B cell (primary cell): ENCODE measurements at regions not wholly inside any gene's neighbourhood (a gene's known extent, or its start where the extent isn't known, plus 50 kb on each side); places are given as distances from the start of the nearest gene placed in this dataset.

Experiments
- ATAC-seq: fragments of 200-7000 bp; cut with Tn5 transposase; one replicate; pipeline ENCODE4 v1.10.0; 2021; ENCODE audit warnings: low read depth, mild to moderate bottlenecking, moderate number of reproducible peaks, moderate library complexity
- CTCF ChIA-PET: fragments of 350-600 bp; sonication (Branson Sonifier 250); formaldehyde crosslinking; loops from one replicate; lab custom pipeline; 2021; ENCODE audit warnings: antibody characterized with exemption, inconsistent platforms; lab: Charles Lee
- POLR2A ChIA-PET: fragments of 350-600 bp; sonication (Branson Sonifier 250); formaldehyde crosslinking; loops from one replicate; lab custom pipeline; 2021; ENCODE audit warnings: antibody characterized with exemption; lab: Charles Lee
- DNase-seq: peaks from one replicate; pipeline ENCODE4 v3.0.0; 2013
- H2AFZ ChIP-seq: 2 replicates; pipeline ENCODE4 v1.6.1; 2012; ENCODE audit warnings: mild to moderate bottlenecking, low read depth, low read length; ENCODE audit not compliant: insufficient read depth, poor library complexity, severe bottlenecking
- H3K27ac ChIP-seq, 2 donors: 1 replicate in 1 of 2; 2 replicates in 1 of 2; pipeline ENCODE4 v1.5.1; 2012 to 2013; ENCODE audit warnings: low read length in 2 of 2, mild to moderate bottlenecking in 2 of 2, moderate library complexity in 1 of 2
- H3K27me3 ChIP-seq, 4 experiments: fragments of 200-600 bp in 1 of 4; sonication (generic) in 1 of 4; replicated peaks in 1 of 4; 1 replicate in 2 of 4; 2 replicates in 2 of 4; pipeline versions ENCODE4 v1.6.1 to v1.7.0; 2013 to 2016; ENCODE audit warnings: low read length in 3 of 4, mild to moderate bottlenecking in 2 of 4, mixed read lengths in 1 of 4, moderate library complexity in 1 of 4; ENCODE audit not compliant: insufficient read depth in 4 of 4, control insufficient read depth in 3 of 4; ENCODE audit errors: control extremely low read depth in 1 of 4
- H3K36me3 ChIP-seq, 2 experiments: replicated peaks in 1 of 2; 1 replicate in 1 of 2; 2 replicates in 1 of 2; pipeline versions ENCODE4 v1.6.1 to v1.7.1; 2013; ENCODE audit warnings: low read length in 1 of 2; ENCODE audit not compliant: insufficient read depth in 2 of 2, control insufficient read depth in 1 of 2; ENCODE audit errors: control extremely low read depth in 1 of 2, extremely low read depth in 1 of 2
- H3K4me1 ChIP-seq, 2 donors: fragments of 200-600 bp in 1 of 2; sonication (generic) in 1 of 2; 1 replicate in 1 of 2; 2 replicates in 1 of 2; pipeline versions ENCODE4 v1.5.1 to v1.6.1; 2013 to 2017; ENCODE audit warnings: low read length in 2 of 2; ENCODE audit not compliant: control insufficient read depth in 2 of 2, insufficient read depth in 2 of 2
- H3K4me2 ChIP-seq: replicated peaks from 2 replicates; pipeline ENCODE3; 2012; ENCODE audit warnings: mild to moderate bottlenecking, low read depth, low read length; ENCODE audit not compliant: poor library complexity, severe bottlenecking
- H3K4me3 ChIP-seq, 5 experiments: fragments of 200-600 bp in 1 of 5; sonication (generic) in 1 of 5; 1 replicate in 3 of 5; 2 replicates in 2 of 5; pipeline versions ENCODE4 v1.5.1 to v1.7.0; 2011 to 2016; ENCODE audit warnings: low read length in 4 of 5, mild to moderate bottlenecking in 4 of 5, low read depth in 2 of 5, control low read depth in 1 of 5, moderate library complexity in 1 of 5; ENCODE audit not compliant: insufficient read depth in 1 of 5; ENCODE audit errors: control extremely low read depth in 1 of 5, extremely low read depth in 1 of 5
- H3K79me2 ChIP-seq: fragments of 200-600 bp; sonication (generic); one replicate; pipeline ENCODE4 v1.6.0; 2016; ENCODE audit warnings: low read length; ENCODE audit not compliant: control insufficient read depth, insufficient read depth
- H3K9ac ChIP-seq: fragments of 200-600 bp; sonication (generic); 2 replicates; pipeline ENCODE4 v1.6.1; 2017; ENCODE audit warnings: mild to moderate bottlenecking, low read length, moderate library complexity
- H3K9me3 ChIP-seq, 3 donors: one replicate each; pipeline versions ENCODE4 v1.6.1 to v1.7.1; 2013; ENCODE audit warnings: low read length in 2 of 3; ENCODE audit not compliant: control insufficient read depth in 2 of 3, insufficient read depth in 1 of 3; ENCODE audit errors: control extremely low read depth in 1 of 3
- H4K20me1 ChIP-seq: 2 replicates; pipeline ENCODE4 v1.6.0; 2012; ENCODE audit warnings: mild to moderate bottlenecking, low read length; ENCODE audit not compliant: insufficient read depth, control insufficient read depth, poor library complexity, severe bottlenecking
- H3K27ac Mint-ChIP-seq: one replicate; pipeline ENCODE4 v1.8.0; 2021; ENCODE audit warnings: mixed read lengths
- H3K27me3 Mint-ChIP-seq: one replicate; pipeline ENCODE4 v1.8.0; 2021; ENCODE audit warnings: mixed read lengths
- H3K4me1 Mint-ChIP-seq: one replicate; pipeline ENCODE4 v1.8.0; 2021; ENCODE audit warnings: mixed read lengths
- H3K4me3 Mint-ChIP-seq: one replicate; pipeline ENCODE4 v1.8.0; 2021; ENCODE audit warnings: mixed read lengths
- H3K9me3 Mint-ChIP-seq: one replicate; pipeline ENCODE4 v1.8.0; 2022; ENCODE audit warnings: mixed read lengths; ENCODE audit not compliant: insufficient read depth
- EZH2 ChIP-seq: IDR thresholded peaks from 2 replicates; pipeline ENCODE4 v1.6.1; 2012; ENCODE audit warnings: borderline replicate concordance, low read depth, mild to moderate bottlenecking, moderate library complexity, low read length; ENCODE audit not compliant: insufficient read depth, poor library complexity, severe bottlenecking
- WGBS: methylation state at CpG from one replicate; pipeline ENCODE4 v1.1.5; 2013; ENCODE audit warnings: missing lambda C conversion rate; ENCODE audit not compliant: insufficient coverage; 5-methylcytosine and 5-hydroxymethylcytosine counted together
- intact Hi-C: fragments of 100-400 bp; cut with micrococcal nuclease; formaldehyde crosslinking; loops from one replicate; pipeline ENCODE4 v1.10.0; 2022
- TF ChIP-seq, protein P1 (sequence below): fragments of 200-600 bp; IDR thresholded peaks from one replicate; pipeline ENCODE4 v1.8.0; 2022; ENCODE audit warnings: antibody characterized with exemption, mild to moderate bottlenecking

DNA sequence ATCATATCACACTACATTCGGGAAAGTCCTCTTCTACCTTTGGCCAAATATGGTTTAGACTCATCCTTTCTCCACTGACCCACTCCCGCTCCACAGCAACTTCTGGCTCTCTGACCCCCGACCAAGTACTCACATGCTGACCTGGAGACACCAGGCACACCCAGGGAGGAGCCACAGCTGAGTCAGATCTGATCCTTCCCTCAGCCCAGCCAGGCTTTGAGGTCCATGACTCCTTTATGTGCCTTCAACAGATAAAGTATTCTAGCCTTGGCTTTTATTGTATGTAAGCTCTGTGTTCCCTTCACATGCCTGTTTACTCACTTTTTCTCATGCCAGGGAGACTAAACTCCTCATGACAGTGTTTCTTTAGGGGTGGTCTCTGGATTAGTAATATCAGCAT is 166.9 kb upstream of the UMPS start:
- CTCF ChIA-PET, result interaction anchor here (0.8 to 10.1 kb wide), 4 partner anchors 9 to 124 kb away, joined by 3 to 145 read pairs (median 4); no protein-coding TSS in a partner anchor
- no peaks in the 10 kb centered on the region for H3K4me1 Mint-ChIP-seq
- Histone ChIP-seq H4K20me1 (no peaks in the 10 kb centered on the region), H3K4me3 (no peak overlapping the region), H3K79me2 (no peaks in the 10 kb centered on the region), H3K36me3 (no peaks in the 10 kb centered on the region), H3K4me2 (no peak overlapping the region), H3K9me3 (no peaks in the 10 kb centered on the region), H3K27me3 (peaks cover 0 to 6% (median 2%) of the 10 kb centered on the region in 4 experiments), H2AFZ (no peak overlapping the region), H3K4me1 (no peaks in the 10 kb centered on the region), H3K9ac (no peak overlapping the region), H3K27ac (no peak overlapping the region)
- 85% methylated on average over 3 of the region's 3 CpGs for WGBS
- H3K27me3 Mint-ChIP-seq, result peaks cover 29% of the 10 kb centered on the region
- ATAC-seq (no peak), DNase-seq (no peak)
- TF ChIP-seq EZH2, result no peak
- TF ChIP-seq, protein P1, sequence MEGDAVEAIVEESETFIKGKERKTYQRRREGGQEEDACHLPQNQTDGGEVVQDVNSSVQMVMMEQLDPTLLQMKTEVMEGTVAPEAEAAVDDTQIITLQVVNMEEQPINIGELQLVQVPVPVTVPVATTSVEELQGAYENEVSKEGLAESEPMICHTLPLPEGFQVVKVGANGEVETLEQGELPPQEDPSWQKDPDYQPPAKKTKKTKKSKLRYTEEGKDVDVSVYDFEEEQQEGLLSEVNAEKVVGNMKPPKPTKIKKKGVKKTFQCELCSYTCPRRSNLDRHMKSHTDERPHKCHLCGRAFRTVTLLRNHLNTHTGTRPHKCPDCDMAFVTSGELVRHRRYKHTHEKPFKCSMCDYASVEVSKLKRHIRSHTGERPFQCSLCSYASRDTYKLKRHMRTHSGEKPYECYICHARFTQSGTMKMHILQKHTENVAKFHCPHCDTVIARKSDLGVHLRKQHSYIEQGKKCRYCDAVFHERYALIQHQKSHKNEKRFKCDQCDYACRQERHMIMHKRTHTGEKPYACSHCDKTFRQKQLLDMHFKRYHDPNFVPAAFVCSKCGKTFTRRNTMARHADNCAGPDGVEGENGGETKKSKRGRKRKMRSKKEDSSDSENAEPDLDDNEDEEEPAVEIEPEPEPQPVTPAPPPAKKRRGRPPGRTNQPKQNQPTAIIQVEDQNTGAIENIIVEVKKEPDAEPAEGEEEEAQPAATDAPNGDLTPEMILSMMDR, result no peak
- intact Hi-C loops, result no loop called here
- POLR2A ChIA-PET, result no interaction called here
- H3K9me3 Mint-ChIP-seq, result no peaks in the 10 kb centered on the region
- H3K4me3 Mint-ChIP-seq, result no peak overlapping the region
- no peak overlapping the region for H3K27ac Mint-ChIP-seq

DNA sequence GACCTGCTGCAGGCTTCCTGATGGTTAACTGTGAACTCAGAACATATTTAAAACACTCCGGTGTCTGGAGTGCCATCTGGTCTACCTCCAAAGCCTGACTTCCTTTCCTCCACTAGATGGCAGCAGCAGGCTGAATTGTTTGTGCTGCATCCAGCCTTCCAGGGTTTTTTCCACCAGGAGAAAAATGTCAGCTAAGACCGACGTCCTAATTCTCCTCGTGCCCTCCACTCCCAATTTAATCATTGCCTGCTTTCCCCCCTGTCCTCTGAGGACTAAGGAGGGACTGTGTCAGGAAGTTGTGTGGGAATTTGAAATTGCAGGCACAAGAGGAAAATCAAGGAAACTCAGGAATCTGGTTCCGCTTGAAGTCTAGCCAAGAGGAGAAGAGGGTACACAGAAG is 165.2 kb upstream of the UMPS start:
- peaks cover 17% of the 10 kb centered on the region for H3K27me3 Mint-ChIP-seq
- no peaks in the 10 kb centered on the region for H3K4me1 Mint-ChIP-seq
- no peak overlapping the region for H3K4me3 Mint-ChIP-seq
- ChIA-PET CTCF (interaction anchor here (1.0 to 10.1 kb wide), 4 partner anchors 15 to 122 kb away, joined by 3 to 145 read pairs (median 4); no protein-coding TSS in a partner anchor), POLR2A (no interaction called here)
- intact Hi-C loops, result loop anchor here (1.0 kb wide), 1 partner anchor 124 kb away; no protein-coding TSS in a partner anchor
- H3K27ac Mint-ChIP-seq, result no peak overlapping the region
- Histone ChIP-seq H3K27ac (no peak overlapping the region), H3K4me1 (no peaks in the 10 kb centered on the region), H3K4me3 (no peak overlapping the region), H3K4me2 (no peak overlapping the region), H2AFZ (no peak overlapping the region), H4K20me1 (no peaks in the 10 kb centered on the region), H3K9ac (no peak overlapping the region), H3K79me2 (no peaks in the 10 kb centered on the region), H3K27me3 (peaks cover 0 to 6% (median 2%) of the 10 kb centered on the region in 4 experiments), H3K9me3 (no peaks in the 10 kb centered on the region), H3K36me3 (no peaks in the 10 kb centered on the region)
- ATAC-seq (no peak), DNase-seq (peak; percentile 61)
- 0% methylated on average over 1 of the region's 5 CpGs for WGBS
- no peaks in the 10 kb centered on the region for H3K9me3 Mint-ChIP-seq
- TF ChIP-seq, protein P1, result peak; percentile 84
- TF ChIP-seq EZH2, result no peak
